Activated effector memory CD4-positive, alpha-beta T cell treated with anti-CD3 and anti-CD28 coated beads, Interleukin-2, amount 50 U/mL, for 16 hours (primary cell): ENCODE measurements at regions not wholly inside any gene's neighbourhood (a gene's known extent, or its start where the extent isn't known, plus 50 kb on each side); places are given as distances from the start of the nearest gene placed in this dataset.

Experiments
- DNase-seq: peaks from one replicate; pipeline ENCODE4 v3.0.0-alpha.2; 2020

GRCh38 chrX:33465137-33465536, 253.8 kb upstream of the DMD start:
- DNase-seq = no peak

DNA sequence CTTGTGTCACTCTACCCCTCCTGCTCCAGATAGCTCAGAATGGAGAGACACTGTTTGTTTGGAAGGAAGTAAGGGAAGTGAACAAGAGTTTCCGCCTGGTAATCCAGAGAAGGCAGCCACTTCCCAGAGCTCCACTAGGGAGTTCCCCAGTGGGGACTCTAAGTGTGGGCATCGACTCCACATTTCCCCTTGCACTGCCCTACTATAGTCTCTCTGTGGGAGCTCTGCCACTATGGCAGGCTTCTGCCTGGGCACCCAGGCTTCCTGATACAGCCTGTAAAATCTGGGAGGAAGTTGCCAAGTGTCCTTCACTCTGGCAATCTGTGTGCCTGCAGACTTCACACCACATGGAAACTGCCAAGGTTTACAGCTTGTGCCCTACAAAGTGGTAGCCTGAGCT, 245.8 kb upstream of the DMD start:
- no peak for DNase-seq

DNA sequence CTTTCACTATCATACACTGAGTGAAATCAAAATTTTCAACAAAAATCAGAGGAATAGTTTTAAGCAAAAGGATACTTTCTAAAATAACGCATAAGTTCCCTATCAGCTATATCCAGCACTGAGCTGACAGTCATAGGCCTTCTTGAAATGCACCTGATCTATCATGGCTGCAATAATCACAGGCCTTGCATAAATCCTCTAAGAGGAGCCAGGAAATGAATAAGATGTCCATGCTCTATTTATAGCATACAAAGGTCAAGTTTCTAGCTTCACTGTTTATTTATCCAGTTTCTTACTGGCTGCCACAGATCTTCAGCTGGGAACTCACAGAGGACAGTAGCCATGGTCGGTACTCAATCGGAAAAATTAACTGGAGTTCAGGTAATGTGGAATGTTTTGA, 235.9 kb upstream of the DMD start:
- DNase-seq = no peak

GRCh38 chrX:33434256-33435092, 223.1 kb upstream of the DMD start:
- DNase-seq = peak; percentile 61

GRCh38 chrX:33416273-33416805, 205.0 kb upstream of the DMD start:
- no peak for DNase-seq

DNA sequence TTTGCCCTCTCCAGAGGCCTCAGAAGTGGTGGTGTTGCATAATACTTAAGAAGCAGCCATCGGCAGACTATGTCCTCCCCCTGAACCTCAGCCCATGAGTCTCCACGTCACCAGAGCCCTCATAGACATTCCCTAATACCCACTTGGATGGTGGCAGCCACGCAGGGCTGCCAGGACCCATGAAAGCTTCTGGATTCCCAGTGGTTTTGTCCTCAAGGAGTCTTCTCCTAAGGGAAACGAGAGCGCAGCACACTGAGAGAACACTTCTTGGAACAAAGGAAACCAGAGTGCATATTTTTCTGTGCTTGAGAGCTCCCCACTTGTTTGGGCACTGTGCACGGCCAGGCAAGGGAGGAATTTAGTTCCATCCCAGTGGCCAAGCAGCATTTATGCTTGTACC, 204.1 kb upstream of the DMD start:
- DNase-seq = no peak

- DNase-seq = no peak
These were observed 174.2 kb upstream of the DMD start for GRCh38 chrX:33385546-33385945.

GRCh38 chrX:33379839-33380238, 168.5 kb upstream of the DMD start:
- no peak for DNase-seq

- DNase-seq = no peak
These were observed 146.3 kb upstream of the DMD start for GRCh38 chrX:33357606-33358005.

GRCh38 chrX:33339219-33339618, 127.9 kb upstream of the DMD start:
- no peak for DNase-seq

DNA sequence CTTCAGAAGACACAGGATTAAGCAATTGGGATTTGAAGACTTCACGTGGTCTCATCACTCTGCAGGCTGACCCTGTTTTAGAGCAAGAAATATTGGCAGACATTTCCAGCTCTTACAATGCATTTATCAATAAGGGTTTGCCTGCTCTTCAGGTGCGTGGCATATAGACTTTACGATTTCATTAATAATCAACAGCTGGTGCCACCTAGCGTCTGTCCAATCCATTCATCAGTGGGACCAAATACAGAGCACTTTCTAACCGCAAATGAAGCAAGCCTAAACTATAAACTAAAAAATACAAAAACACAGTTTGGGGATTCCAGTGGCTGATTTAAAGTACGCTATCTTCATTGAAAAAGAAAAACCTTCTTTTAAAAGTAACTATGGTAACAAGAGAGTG, 125.4 kb upstream of the DMD start:
- no peak for DNase-seq

DNA sequence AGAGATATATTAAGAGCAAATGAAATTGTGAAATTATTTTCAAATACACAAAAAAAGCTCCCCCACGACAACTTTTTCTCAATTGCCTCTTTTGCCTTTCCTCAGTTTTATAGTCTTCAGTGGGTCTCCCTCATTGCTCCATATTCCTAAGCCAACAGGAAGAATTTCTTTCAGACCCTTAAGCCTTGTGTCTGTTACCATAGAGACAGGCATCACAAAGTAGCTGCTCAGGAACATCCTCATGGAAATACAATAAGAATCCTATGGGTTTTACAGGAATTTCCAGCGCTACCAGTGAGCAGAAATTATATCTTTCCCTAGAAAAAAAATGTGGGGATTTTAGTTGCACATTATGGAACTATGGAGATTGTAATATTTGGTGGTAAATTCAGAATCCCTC, 121.9 kb upstream of the DMD start:
- DNase-seq = no peak

DNA sequence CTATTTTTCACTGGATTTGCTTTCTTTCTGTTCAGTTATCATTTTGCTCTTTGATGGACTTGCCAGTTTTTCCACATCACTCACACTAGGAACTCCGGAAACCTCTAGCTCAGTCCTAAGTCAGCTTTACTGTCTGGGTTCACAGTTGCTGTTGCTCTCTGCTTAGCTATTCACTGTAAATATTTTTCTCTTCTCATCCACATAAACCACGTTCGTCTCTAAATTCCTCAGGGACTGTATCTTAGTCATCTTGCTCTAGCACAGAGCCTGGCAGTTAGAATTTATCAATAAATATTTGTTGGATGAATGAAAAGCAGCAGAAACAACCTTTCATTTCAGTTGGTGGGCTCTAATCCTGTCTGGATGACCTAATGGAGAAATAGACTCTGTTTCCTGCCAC, 119.4 kb upstream of the DMD start:
- no peak for DNase-seq

GRCh38 chrX:33324099-33324498, 112.8 kb upstream of the DMD start:
- DNase-seq = no peak

DNA sequence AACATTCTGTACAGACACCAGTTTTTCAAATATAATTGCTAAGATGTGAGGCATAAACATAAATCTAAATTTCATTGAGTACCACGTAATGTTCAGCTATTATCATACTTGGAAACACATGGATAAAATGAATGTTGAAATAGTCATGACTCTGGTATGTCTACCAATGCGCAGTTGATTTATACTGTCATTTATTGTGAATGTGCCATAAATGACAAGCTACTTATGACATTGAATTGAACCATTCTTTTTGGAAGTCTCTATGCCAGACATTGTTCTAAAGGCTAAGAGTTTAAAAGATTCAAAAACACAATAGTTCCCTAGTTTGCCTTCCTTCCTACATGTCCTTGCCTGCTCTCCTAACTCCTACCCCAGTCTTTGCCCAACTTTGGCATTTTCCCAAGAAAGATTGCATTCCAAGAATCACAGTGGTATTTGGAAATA, 96.6 kb upstream of the DMD start:
- no peak for DNase-seq

- no peak for DNase-seq
These were observed 87.3 kb upstream of the DMD start for GRCh38 chrX:33298622-33299021.

DNA sequence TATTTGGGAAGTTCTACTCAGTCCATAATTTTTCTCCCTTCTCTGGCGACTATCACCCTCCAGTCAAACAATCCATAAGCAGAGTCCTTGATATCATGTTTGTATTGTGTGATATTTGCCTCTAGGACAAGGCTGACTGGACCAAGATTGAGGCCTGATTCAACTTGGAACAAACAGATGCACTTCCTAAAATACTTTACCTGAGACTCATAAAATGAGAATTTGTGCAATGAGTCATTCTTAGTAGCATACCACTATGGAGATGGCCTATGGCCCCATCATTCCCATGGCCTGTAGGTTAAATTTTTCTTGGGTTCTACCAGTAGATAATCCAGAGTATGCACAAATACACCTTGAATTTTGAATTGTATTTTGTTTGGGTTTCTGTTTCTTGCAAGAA, 74.2 kb upstream of the DMD start:
- DNase-seq = no peak

GRCh38 chrX:33277046-33277445, 65.7 kb upstream of the DMD start:
- no peak for DNase-seq

DNA sequence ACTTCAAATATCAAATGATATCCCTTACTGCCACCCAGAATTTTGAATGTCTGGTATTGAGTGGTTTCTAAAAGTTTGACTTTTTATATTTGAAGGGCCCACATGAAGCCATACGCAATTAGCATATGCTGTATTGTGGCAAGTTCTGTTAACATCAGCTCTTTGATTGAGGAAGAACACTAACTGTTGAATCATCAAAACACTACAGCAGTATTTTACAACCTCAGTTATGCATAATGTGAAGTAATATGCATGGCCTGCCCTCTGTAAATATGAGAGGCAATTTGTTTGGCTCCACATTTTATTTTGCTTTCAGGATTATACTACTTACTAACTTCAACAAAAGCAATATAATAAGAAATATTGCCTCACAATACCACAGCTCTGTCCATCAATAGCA, 62.2 kb upstream of the DMD start:
- DNase-seq = no peak

- DNase-seq = no peak
These were observed 61.6 kb upstream of the DMD start for GRCh38 chrX:33272986-33273385.
